HL-60 (cell line): ENCODE measurements at regions not wholly inside any gene's neighbourhood (a gene's known extent, or its start where the extent isn't known, plus 50 kb on each side); places are given as distances from the start of the nearest gene placed in this dataset.
"Not testable (repeated sequence)": the region's sequence is repeated elsewhere in the genome, so short reads cannot be mapped to it uniquely, and the experiment has no call there.

Experiments
- DNase-seq, 2 experiments: peaks; one replicate each; pipeline ENCODE4 v3.0.0-alpha.2; 2010 to 2020; ENCODE audit warnings: low read depth in 1 of 2, low spot score in 1 of 2
- H3K27ac ChIP-seq: fragments of 250-450 bp; sonication (Bioruptor Pico); replicated peaks from 2 replicates; pipeline ENCODE4 v1.5.1; 2020; ENCODE audit warnings: mild to moderate bottlenecking, moderate library complexity
- H3K27me3 ChIP-seq: fragments of 250-450 bp; sonication (Bioruptor Pico); 2 replicates; pipeline ENCODE4 v1.5.1; 2021; ENCODE audit warnings: mild to moderate bottlenecking, moderate library complexity; ENCODE audit not compliant: insufficient read depth, poor library complexity, severe bottlenecking
- H3K4me3 ChIP-seq: replicated peaks from 2 replicates; pipeline ENCODE4 v1.5.1; 2011; ENCODE audit warnings: mild to moderate bottlenecking, control low read depth, low read length; ENCODE audit not compliant: insufficient read depth
- GABPA ChIP-seq: IDR thresholded peaks from 2 replicates; pipeline ENCODE4 v1.6.1; 2012; ENCODE audit warnings: low read depth
- POLR2AphosphoS5 ChIP-seq: IDR thresholded peaks from 2 replicates; pipeline ENCODE4 v1.6.1; 2012; ENCODE audit warnings: low read depth
- SPI1 ChIP-seq: IDR thresholded peaks from 2 replicates; pipeline ENCODE4 v1.6.1; 2012; ENCODE audit warnings: low read depth, mild to moderate bottlenecking, borderline replicate concordance
- TF ChIP-seq, protein P1 (sequence below): IDR thresholded peaks from one replicate; pipeline ENCODE4 v1.5.1; 2011; ENCODE audit warnings: low read length, control low read depth, inconsistent platforms; ENCODE audit not compliant: insufficient read depth
- TF ChIP-seq, protein P2 (sequence below): IDR thresholded peaks from 2 replicates; pipeline ENCODE4 v1.6.1; 2012; ENCODE audit warnings: low read depth; ENCODE audit not compliant: insufficient replicate concordance

DNA sequence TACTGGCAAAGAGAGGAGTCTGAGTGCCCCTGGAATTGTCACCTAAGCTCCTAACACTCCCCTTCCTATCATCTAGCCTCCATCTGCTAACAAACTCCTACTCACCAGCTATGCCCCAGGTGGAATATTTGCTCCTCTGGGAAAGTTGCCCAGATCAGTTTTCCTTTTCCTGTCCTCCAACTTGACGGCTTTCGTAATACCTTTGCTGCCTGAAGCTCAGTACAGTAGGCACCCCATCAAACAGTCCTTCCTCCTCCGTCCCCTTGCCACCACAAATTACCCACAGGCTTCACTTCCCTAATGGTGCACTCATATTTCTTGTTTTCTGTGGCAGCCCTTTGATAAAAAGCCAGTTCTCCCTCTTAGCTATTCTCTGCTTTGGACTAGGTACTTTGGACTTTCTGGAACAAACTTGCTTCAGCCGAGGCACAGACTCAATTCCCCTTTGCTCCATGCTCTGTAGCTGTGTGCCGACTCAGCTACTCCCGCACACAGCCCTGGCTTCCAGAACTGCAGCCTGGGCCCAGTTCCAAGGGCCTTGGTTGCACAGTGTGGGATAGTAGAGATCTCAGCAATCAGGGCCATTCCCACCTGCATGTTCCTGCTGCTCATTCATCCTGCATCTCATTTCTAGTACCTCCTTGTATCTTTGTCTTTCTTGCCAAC is 605.1 kb downstream of the BCOR start:
- TF ChIP-seq SPI1 (peak; percentile 70; the same call in 1 of the 2 replicates), POLR2AphosphoS5 (no peak)
- H3K27me3 ChIP-seq: no peaks in the 10 kb centered on the region
- H3K4me3 ChIP-seq: no peak overlapping the region
- peak; percentile 46 to 64 for DNase-seq
- H3K27ac ChIP-seq: peak overlapping the region; percentile 40; the same call in 1 of the 2 replicates

DNA sequence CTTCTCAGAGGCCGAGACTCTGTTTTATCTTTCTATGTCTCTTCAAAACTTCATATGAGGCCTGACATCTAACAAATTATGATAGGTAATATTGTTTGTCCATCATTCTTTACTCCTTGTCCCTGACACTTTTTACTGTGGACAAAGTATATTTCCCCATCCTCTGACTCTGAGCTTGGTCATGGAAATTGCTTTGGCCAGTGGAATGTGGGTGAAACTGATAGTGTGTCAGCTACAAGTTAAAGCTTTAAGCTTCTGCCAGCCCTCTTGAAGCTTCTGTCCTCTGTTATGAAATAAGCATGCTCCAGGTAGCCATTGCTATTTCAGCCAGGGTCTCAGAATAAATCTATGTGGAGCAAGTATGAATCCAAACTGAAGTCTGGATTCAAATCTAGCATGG is 604.6 kb downstream of the BCOR start:
- Histone ChIP-seq H3K27ac (no peak overlapping the region; the same call in 1 of the 2 replicates), H3K27me3 (no peaks in the 10 kb centered on the region), H3K4me3 (no peak overlapping the region)
- TF ChIP-seq POLR2AphosphoS5: no peak
- TF ChIP-seq, protein P1, sequence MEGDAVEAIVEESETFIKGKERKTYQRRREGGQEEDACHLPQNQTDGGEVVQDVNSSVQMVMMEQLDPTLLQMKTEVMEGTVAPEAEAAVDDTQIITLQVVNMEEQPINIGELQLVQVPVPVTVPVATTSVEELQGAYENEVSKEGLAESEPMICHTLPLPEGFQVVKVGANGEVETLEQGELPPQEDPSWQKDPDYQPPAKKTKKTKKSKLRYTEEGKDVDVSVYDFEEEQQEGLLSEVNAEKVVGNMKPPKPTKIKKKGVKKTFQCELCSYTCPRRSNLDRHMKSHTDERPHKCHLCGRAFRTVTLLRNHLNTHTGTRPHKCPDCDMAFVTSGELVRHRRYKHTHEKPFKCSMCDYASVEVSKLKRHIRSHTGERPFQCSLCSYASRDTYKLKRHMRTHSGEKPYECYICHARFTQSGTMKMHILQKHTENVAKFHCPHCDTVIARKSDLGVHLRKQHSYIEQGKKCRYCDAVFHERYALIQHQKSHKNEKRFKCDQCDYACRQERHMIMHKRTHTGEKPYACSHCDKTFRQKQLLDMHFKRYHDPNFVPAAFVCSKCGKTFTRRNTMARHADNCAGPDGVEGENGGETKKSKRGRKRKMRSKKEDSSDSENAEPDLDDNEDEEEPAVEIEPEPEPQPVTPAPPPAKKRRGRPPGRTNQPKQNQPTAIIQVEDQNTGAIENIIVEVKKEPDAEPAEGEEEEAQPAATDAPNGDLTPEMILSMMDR: no peak
- TF ChIP-seq GABPA: no peak
- TF ChIP-seq, protein P2, sequence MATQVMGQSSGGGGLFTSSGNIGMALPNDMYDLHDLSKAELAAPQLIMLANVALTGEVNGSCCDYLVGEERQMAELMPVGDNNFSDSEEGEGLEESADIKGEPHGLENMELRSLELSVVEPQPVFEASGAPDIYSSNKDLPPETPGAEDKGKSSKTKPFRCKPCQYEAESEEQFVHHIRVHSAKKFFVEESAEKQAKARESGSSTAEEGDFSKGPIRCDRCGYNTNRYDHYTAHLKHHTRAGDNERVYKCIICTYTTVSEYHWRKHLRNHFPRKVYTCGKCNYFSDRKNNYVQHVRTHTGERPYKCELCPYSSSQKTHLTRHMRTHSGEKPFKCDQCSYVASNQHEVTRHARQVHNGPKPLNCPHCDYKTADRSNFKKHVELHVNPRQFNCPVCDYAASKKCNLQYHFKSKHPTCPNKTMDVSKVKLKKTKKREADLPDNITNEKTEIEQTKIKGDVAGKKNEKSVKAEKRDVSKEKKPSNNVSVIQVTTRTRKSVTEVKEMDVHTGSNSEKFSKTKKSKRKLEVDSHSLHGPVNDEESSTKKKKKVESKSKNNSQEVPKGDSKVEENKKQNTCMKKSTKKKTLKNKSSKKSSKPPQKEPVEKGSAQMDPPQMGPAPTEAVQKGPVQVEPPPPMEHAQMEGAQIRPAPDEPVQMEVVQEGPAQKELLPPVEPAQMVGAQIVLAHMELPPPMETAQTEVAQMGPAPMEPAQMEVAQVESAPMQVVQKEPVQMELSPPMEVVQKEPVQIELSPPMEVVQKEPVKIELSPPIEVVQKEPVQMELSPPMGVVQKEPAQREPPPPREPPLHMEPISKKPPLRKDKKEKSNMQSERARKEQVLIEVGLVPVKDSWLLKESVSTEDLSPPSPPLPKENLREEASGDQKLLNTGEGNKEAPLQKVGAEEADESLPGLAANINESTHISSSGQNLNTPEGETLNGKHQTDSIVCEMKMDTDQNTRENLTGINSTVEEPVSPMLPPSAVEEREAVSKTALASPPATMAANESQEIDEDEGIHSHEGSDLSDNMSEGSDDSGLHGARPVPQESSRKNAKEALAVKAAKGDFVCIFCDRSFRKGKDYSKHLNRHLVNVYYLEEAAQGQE: no peak
- no peak for TF ChIP-seq SPI1
- DNase-seq: no peak

DNA sequence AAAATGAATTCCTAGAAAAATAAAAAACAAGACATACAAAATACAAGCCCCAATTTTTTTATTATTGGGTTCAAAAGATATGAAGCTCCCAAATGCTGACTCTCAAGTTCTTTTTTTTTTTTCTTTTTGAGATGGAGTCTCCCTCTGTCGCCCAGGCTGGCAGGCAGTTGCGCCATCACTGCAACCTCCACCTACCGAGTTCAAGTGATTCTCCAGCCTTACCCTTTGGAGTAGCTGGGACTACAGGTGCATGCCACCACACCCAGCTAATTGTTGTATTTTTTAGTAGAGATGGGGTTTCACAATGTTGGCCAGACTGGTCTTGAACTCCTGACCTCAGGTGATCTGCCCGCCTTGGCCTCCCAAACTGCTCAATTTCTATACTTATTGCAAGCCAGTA is 600.6 kb downstream of the BCOR start:
- not testable (repeated sequence) for H3K4me3 ChIP-seq, H3K27me3 ChIP-seq, H3K27ac ChIP-seq, DNase-seq

DNA sequence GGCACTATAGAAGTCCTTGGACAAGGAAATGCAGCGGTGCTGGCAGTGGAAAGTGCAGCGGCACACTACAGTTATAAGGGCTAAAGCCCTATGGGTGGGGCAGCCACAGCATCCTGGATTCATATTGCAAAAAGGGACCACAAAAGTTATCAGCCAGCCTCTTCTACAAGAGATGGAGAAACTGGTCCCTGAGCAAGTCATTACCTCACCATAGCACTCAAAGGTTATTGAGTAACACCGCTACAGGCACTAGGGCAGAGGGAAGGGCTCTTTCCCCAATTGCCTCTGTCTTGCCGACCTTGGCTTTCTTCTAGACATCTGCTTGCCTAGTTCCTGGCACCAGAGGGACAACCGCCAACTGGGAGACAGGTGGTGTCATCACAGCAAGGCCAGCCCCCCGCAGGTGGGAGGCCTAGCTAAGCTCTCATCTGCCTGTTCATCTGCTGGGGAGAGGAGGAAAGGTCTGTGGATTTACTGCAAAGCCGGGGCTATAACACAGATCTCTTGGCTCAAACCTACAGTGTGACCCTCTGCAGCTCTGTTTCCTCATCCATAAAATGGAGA is 600.0 kb downstream of the BCOR start:
- DNase-seq: peak; percentile 26 to 63
- TF ChIP-seq GABPA (no peak), POLR2AphosphoS5 (no peak), SPI1 (no peak)
- TF ChIP-seq, protein P2: no peak
- TF ChIP-seq, protein P1: no peak
- no peak overlapping the region for H3K4me3 ChIP-seq

DNA sequence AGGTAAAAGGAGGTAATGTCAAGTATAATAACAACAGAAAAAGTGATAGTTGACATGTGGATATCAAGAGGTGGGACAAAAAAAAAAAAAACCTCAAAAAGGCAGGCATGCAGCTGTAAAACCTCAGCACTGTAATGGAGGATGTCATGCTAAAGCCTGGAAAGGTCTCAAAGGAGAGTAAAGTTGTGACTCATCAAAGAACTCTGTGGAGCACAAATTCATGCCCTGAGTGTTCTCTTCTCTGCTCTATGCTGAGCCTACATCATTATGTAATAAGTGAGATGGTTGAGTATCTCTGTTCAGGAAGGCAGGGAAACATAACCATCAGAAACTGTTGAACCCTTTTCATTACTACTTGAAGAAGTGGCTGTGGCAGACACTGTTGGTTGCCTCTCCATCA is 597.8 kb downstream of the BCOR start:
- no peak for DNase-seq
- no peaks in the 10 kb centered on the region for H3K27me3 ChIP-seq
- H3K4me3 ChIP-seq: no peak overlapping the region
- no peak for TF ChIP-seq SPI1
- TF ChIP-seq, protein P1: no peak
- TF ChIP-seq POLR2AphosphoS5: no peak
- TF ChIP-seq, protein P2: no peak
- no peak for TF ChIP-seq GABPA
- H3K27ac ChIP-seq: no peak overlapping the region

More for the DNA sequence above, 600.0 kb downstream of the BCOR start:
- Histone ChIP-seq H3K27me3 (no peaks in the 10 kb centered on the region), H3K27ac (no peak overlapping the region)
